Limb (tissue), 2 donors: ENCODE measurements at regions not wholly inside any gene's neighbourhood (a gene's known extent, or its start where the extent isn't known, plus 50 kb on each side); places are given as distances from the start of the nearest gene placed in this dataset.

Experiments used
- DNase-seq, 2 donors: peaks; one replicate each; pipeline ENCODE4 v3.0.0-alpha.2; 2016; ENCODE audit errors: extremely low spot score in 2 of 2

DNA sequence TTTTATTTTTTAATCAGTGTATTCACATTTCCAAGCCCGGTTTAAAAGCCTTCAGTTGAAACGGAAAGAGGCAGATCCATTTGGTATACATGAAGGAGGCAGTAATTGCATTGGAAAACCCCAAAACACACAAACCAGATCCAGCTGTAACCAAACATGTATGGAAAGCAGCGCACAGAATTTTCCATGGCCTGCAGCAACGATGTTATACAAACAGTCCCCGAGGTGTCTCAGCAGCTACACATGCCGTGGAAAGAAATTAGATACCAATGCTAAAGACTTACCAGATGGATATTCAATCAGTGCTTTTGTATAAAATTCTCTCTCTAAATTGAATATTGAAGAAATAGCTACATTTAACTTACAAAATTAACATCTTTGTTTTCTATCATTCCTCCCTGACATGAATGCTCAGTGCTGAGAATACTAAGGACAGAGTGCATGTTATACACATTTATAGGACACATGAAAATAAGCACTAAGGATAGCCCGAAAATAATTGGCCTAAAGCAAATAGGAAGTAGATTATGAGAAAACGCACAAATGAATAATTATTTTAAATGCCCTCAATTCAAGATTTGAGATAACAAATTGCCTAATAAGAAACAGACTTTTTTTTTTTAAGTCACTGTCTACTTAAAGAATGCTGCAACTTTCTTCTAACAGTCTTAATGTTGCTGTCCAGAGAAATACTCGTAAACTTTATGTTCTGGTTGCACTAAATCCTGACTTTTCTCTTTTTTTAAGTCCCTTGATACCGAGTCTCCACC lies 713.1 kb downstream of the HDGFL1 start:
- peak; percentile 41 to 80 for DNase-seq

GRCh38 chr6:23293653-23294052 lies 724.3 kb downstream of the HDGFL1 start:
- DNase-seq = no peak

DNA sequence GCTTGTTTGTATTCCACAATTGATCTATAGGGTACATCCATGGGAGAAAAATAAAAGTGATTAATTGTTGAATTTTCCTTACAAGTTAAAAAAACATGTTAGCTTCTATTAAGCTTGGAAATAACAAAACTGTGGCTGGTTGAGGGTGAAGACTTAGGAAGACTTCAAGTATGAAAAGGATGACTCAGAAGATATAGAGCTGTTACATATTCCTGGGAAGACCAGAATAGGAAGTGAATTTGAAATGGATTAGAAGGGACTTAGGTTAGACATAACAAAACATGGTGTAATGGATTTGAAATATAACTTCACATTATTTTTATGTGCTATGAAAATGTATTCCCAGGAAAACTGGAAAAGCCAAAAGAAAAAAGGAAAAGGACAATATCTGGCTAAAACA lies 732.2 kb downstream of the HDGFL1 start:
- no peak for DNase-seq

GRCh38 chr6:23302514-23302913 lies 733.1 kb downstream of the HDGFL1 start:
- no peak for DNase-seq

DNA sequence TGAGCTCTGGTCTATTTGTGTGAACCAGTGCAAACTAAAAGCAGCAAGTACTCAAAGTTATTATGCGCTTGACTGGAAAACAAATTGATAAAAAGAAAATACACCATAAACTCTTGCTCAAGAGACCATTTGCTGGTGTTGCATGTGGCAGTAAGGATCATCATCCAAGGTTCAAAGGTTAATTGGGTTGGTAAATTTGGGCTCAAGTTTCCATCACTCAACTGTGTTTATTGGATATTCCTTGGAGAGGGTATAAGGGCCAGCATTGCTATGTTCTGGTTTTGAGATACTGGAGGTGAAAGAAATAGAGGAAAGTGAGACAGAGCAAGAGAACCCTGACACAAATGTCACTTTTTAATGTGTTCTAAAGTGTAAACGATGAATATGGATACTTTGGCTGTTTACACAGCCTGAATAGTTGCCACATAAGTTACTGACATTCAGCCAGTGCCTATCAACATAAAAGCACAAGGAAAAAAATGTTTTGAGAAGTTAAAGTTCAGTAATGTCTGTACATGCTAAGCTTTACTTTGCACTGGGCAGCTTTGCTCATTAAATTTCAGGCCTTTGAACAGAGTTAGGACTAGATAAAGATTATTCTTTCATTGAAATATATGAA lies 736.1 kb downstream of the HDGFL1 start:
- DNase-seq = no peak

- no peak for DNase-seq
Measured at GRCh38 chr6:23306251-23306950, 737.0 kb downstream of the HDGFL1 start.

- no peak for DNase-seq
Measured at GRCh38 chr6:23307516-23307915, 738.1 kb downstream of the HDGFL1 start.

DNA sequence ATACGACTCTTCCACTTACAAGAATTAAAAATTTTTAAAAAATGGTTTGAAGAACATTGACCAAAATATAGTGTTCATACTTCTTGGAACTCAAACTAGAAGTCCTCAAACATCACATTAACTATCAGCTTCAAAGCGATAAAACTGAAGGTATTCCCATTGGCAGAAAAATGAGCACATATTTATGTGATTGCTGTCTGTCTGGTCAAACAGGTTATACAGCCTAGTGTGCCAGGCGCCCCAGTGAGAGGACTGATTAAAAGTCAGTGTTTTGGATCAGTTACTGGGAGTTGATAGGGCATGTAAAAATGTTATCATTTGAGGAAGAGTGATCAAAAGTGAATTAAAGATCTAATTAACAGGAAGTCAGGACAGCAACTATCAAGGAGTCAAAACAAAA lies 738.8 kb downstream of the HDGFL1 start:
- DNase-seq = no peak

- no peak for DNase-seq
Measured at GRCh38 chr6:23311211-23311610, 741.8 kb downstream of the HDGFL1 start.

DNA sequence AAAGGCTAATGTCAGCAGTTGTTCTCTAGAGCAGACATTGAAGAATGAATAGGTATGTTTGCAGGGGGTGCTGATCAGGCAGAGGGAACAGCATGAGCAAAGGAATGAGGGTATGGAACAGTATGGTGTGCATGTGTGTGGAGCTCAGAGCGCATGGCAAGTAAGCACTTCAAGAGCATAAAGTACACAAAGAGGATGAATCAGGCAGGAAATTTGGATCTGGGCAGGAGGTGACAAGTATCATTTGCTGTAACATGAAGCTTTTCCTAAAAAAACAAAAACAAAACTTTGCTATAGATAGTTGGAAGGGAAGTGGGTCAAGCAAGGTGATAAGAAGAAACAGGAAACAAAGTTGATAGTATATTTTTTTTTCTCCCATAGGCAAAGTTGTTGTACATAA lies 746.8 kb downstream of the HDGFL1 start:
- DNase-seq = no peak

- DNase-seq = no peak
Measured at GRCh38 chr6:23316931-23317330, 747.6 kb downstream of the HDGFL1 start.

DNA sequence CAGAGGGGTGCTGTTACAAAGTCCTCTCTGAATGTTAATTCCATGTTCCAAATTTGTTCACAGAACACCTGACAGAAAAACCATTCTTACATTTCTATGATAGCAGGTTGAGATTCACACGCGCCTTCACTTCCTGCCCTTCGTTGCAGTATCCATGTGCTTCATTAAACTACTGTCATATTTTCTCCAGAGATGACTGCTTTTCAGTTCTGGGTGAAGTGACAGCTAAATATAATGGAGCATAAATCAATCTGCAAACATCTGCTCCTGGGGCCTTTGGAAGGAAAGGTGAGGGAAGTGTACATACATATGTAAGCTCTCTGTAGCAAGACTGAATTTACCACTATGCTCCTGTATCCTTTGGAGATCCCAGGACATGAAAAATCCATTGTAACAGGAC lies 750.2 kb downstream of the HDGFL1 start:
- no peak for DNase-seq

DNA sequence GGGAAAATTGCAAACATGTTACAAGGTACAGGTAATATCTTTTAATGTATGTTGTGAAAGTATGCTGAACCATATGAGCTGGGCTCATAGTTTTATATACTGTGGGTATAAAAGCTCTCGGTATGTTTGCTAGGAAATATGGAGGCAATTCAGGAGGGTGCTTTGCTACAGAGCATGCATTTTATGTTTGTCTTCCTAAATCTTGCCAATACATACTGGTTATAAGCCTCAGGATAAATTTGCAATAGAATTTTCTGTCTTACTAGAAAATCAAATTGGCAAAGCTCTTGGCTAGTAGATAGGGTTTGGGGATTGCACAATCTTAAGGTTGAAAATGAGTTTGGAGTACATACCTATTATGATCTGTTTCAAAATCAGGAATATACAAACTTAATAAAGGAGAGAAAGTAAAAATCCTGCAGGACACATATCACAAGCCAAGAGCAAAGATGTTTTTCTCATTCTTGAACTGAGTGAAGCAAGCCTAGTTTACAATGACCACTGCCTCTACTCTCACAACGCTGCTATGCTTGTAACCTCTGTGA lies 751.2 kb downstream of the HDGFL1 start:
- no peak for DNase-seq

GRCh38 chr6:23323897-23324296 lies 754.5 kb downstream of the HDGFL1 start:
- no peak for DNase-seq

DNA sequence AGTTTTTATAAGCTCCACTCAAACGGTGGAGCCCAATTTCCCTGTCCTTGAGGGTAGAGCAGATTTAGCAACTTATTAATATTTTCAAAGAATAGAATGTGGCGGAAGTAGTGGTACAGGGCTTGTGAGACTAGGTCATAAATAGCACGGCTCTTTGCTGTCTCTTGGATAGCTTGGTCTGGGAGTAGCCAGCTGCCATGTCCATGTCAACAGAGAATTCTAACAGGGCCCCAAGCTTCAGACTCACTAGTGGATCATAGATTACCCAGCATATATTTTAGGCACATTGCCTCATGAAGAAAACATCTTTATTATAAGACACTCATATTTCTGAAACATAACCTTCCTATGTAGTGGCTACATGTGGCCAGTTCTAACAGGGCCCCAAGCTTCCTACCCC lies 755.7 kb downstream of the HDGFL1 start:
- no peak for DNase-seq

DNA sequence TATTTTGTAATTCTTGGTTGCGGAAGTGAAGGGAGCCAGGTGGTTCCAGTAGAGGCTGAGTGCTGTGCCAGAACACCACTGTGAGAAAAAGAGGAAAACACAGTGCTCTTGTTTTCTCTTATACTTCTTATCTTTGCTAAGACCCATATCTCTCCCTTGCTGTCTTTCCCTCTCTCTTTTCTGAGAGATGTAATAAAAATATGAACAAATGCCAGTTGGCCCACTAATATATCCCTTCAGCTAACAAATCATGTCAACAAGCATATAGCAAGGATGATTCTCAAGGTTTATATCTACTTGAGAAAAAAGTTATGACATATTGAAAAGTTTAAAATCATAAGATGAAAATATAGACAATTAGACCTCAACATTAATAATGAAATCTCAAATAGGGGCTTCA lies 758.3 kb downstream of the HDGFL1 start:
- no peak for DNase-seq

GRCh38 chr6:23329086-23329485 lies 759.7 kb downstream of the HDGFL1 start:
- DNase-seq = no peak

GRCh38 chr6:23330632-23331031 lies 761.3 kb downstream of the HDGFL1 start:
- DNase-seq = no peak

- DNase-seq = no peak
Measured at GRCh38 chr6:23334360-23334759, 765.0 kb downstream of the HDGFL1 start.

DNA sequence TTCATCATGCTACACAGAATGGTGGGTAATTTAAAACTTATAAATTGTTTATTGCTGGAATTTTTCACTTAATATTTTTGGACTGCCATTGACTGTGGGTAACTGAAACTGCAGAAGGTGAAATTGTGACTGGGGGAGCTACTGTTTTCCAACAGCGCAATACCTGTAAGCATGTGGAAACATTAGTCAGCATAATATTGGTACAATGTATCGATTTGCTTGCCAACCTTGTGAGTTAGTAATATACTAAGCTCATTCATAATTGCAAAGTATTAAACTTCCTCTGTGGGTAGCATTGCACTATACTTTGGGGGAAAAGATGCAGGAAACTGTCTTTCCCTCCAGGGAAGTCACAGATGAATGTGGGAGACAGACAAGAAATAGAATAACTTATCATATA lies 766.5 kb downstream of the HDGFL1 start:
- DNase-seq = no peak

GRCh38 chr6:23339268-23339667 lies 769.9 kb downstream of the HDGFL1 start:
- no peak for DNase-seq

GRCh38 chr6:23340271-23340670 lies 770.9 kb downstream of the HDGFL1 start:
- DNase-seq = peak; percentile 47 to 48
